ENCODE measurements at regions not wholly inside any gene's neighbourhood (a gene's known extent, or its start where the extent isn't known, plus 50 kb on each side); places are given as distances from the start of the nearest gene placed in this dataset.

DNA sequence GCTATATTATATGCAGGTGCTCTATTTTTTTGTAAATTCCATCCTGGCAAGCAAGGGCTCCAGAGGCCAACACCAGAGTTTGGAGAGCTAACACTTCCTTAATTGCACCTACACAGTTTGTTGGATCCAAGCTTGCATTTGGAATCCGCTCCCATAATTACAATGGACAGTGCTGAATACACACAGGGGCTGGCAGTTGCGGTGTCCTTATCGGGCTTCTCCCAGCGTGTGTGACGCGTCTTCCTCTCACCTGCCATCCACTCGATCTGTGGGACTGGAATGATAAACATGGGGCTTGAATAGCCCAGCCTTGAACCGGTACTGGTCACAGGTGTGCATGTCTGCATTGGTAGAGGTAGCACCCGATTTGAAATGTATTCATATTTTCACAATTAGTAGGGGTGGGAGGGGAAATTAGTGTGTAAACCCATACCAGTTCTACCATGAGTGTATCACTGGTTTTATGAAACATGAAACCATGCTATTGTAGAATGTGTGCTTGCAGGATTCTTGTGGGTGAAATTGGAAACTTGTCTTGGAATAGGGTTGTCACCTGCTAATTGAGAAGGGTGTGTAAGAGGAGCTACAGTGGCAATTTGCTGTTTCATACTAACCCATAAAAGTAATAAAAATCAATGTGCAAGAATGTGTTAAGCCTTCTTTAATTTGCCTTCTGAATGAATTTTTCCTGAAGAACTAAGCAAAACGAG lies 316.5 kb downstream of the WDR11 start:
- no peak for TF ChIP-seq EZH2 (IDR thresholded peaks at IDR 0.05; ENCODE audit: low read length)
- TF ChIP-seq, protein P1, sequence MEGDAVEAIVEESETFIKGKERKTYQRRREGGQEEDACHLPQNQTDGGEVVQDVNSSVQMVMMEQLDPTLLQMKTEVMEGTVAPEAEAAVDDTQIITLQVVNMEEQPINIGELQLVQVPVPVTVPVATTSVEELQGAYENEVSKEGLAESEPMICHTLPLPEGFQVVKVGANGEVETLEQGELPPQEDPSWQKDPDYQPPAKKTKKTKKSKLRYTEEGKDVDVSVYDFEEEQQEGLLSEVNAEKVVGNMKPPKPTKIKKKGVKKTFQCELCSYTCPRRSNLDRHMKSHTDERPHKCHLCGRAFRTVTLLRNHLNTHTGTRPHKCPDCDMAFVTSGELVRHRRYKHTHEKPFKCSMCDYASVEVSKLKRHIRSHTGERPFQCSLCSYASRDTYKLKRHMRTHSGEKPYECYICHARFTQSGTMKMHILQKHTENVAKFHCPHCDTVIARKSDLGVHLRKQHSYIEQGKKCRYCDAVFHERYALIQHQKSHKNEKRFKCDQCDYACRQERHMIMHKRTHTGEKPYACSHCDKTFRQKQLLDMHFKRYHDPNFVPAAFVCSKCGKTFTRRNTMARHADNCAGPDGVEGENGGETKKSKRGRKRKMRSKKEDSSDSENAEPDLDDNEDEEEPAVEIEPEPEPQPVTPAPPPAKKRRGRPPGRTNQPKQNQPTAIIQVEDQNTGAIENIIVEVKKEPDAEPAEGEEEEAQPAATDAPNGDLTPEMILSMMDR (optimal IDR thresholded peaks at IDR 0.05 in 1 of 3, IDR thresholded peaks at IDR 0.05 in 1 of 3, conservative IDR thresholded peaks at IDR 0.05 in 1 of 3; ENCODE audit: extremely low read depth in 1 of 3, insufficient read depth in 2 of 3, low read length in 3 of 3), result no peak
